Embryonic facial prominence (tissue), 1 donor: ENCODE measurements at regions not wholly inside any gene's neighbourhood (a gene's known extent, or its start where the extent isn't known, plus 50 kb on each side); places are given as distances from the start of the nearest gene placed in this dataset.

Experiments
- DNase-seq: peaks from one replicate; pipeline ENCODE4 v3.0.0-alpha.2; 2016; ENCODE audit errors: extremely low spot score

- no peak for DNase-seq
Observed at GRCh38 chr9:32253731-32254130, 130.7 kb upstream of the ACO1 start.

- no peak for DNase-seq
Observed at GRCh38 chr9:32255026-32255425, 129.4 kb upstream of the ACO1 start.

DNA sequence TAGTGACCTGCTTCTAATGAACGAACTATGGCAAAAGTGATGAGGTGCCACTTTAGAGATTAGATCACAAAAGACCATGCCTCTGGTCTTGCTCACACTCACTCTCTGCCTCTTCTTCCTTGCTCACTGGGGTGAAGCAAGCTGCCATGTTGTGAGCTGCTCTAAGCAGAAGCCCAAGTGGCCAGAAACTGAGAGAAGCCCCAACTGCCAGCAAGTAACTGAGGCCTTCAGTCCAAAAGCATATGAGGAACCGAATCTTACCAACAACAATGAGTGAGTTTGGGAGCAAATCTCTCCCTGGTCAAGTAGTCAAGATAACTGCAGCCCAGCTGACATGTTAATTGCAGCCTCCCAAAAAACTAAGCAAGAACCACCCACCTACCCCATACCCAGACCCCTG is 126.0 kb upstream of the ACO1 start:
- no peak for DNase-seq

- DNase-seq, result no peak
Observed at GRCh38 chr9:32260151-32260862, 124.1 kb upstream of the ACO1 start.

DNA sequence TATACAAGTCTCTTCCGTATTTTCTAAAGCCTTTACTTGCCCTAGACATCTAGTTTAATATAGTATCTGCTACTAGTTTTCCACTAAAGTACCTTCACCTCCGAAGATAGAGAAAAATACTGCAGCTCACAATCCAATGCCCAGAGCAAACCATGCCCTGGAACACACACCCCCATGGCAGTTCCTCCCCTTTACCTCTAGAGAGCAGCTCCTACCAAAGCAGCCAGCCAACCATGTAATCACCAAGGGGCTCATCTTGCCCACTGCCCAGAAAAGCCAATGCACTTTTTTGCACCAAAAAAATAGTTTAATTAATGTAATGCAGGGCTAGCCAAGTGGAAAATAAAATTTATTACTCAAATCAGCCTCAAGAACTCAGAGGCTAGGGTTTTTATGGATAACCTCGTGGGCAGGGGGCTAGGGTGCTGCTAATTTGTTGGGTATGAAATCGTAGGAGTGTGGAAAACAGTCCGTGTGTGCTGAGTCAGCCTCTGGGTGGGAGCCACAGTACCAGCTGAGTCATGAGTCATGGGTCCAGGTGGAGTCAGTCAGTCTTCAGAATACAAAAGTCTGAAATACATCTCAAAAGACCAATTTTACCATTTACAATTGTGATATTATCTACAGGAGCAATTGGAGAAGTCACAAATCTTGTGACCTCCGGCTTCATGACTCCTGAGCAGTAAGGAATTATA is 120.1 kb upstream of the ACO1 start:
- no peak for DNase-seq

DNA sequence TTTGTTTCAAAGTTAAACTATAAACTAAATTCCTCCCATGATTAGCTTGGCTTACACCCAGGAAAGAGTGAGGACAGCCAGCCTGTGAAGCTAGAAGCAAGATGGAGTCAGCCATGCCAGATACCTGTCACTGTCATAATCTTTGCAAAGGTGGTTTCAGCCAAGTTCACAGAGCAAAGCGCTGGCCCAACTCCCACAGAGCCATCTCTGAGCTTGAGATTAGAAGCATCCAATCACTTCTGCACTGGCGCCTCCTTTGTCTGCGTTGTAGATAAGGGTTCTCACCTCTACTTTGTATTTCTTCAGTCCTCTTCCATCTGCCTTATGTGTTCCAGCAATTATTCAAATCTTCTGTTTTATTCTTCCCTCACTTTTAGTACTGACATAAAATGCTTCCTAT is 119.4 kb upstream of the ACO1 start:
- DNase-seq, result no peak

DNA sequence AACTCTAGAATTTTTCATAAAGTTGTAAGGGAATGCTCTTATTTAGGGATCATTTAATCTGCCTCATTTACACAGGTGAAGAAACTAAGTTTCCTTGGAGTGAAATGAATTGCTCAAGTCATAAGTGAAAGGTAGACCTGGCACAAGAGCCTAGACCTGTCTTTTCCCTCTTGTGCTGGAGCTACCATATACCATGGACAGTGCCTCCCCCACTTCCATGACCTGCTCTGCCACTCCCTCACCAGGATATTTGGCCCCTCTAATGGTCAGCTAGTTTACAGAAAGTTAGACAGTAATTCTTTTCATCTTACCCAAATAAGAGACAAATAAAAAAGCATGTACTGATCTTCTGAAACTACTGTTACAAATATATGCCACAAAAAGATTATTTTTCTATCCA is 105.5 kb upstream of the ACO1 start:
- no peak for DNase-seq

DNA sequence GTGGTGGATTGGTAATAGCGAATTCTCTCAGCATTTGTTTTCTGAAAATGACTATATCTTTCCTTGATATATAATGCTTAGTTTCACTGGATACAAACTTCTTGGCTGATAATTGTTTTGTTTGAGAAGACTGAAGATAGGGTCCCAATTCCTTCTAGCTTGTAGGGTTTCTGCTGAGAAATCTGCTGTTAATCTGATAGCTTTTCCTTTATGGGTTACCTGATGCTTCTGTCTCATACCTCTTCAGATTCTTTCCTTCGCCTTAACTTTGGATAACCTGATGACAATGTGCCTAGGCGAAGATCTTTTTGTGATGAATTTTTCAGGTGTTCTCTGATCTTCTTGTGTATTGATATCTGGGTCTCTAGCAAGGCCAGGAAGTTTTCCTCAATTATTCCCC is 94.7 kb upstream of the ACO1 start:
- DNase-seq, result no peak

DNA sequence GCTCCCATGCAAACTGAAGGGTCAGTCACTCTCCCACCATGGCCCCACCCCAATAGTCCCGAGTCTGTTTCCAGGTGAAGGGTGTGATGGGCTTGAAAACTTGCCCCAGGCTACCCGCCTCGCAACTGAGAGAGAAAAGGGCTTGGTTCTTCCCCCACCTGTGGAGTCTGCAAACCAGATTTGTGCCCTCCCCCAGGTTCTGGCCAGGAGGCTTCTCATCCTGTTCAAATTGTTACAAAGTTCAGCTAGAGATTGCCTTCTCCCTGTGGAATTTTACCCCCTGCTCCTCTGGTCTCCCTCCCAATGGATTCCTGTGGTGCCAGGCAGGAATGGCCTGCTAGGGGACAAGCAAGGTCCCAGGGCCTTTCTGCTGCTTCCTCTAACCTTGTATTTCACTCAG is 93.1 kb upstream of the ACO1 start:
- no peak for DNase-seq

DNA sequence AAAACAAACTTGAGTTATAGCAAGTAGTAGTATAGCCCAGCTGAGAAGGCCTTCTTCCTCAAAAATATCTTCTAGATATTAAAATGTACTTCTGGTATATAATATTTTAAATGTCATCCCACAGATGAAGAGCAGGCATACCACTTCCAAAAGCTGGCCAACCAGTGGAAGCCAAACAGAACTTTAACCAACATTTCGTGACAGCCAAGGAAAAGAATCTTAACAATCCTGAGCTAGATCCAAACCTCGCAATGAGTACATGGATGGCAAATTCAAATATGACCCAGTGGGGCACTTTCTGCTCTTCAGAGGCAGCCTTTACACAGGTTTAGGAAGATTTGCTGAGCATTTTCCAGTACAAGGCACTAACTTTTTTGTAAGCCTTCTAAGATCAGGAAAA is 91.8 kb upstream of the ACO1 start:
- no peak for DNase-seq

DNA sequence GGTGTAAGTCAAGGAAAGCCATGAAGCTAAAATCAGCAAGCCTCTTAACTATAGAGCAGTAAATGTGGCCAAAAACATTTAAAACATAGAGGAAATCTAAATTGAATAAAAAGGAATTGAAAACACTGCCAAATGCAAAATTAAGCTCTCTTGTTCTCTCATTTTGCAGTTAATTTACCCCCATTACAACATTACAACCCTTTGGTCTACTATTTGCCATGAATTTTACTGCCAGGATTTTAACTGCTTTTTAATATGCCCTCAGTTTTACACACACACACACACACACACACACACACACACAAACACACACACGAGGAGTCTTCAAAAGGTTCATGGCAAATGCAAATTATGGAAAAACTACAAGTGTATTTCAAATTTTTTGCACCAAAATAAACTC is 91.4 kb upstream of the ACO1 start:
- no peak for DNase-seq

GRCh38 chr9:32294106-32294505 is 90.3 kb upstream of the ACO1 start:
- no peak for DNase-seq

- DNase-seq, result no peak
Observed at GRCh38 chr9:32300373-32300772, 84.1 kb upstream of the ACO1 start.

DNA sequence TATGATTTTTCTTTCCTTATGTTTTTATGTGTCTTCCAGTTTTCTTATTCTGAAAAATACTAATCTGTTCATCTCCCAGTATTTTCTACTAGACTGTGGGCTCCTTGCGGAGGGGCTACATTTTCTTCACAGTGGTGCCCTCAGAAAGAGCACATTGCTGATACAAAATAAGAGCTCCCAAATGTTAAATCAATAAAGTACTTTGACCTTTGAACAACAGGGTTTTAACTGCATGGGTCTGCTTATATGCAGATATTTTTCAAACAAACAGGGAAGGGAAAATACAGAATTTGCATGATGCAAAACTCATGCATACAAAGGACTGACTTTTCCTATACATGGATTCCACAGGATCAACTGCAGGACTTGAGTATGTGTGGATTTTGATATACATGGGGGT is 79.9 kb upstream of the ACO1 start:
- no peak for DNase-seq

DNA sequence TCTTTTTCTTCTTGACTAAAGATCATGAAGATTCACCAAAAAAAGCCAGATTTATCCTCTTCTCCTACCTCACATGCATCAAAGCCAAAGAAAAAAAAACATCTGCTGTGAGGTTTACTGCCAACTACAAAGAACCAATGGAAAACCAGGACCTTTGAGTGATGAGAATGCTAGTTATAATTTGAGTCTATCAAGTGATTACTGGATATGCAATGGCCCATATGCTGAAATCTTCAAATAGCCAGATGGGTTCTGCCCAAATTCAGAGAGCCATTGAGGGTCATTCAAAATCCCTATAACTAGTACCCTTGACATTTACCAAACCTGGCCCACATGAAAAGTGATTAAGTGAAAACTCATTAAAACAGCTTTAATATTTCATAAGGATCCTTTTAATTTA is 78.4 kb upstream of the ACO1 start:
- no peak for DNase-seq

- DNase-seq, result no peak
Observed at GRCh38 chr9:32319312-32319929, 65.0 kb upstream of the ACO1 start.

GRCh38 chr9:32322622-32323021 is 61.8 kb upstream of the ACO1 start:
- no peak for DNase-seq

DNA sequence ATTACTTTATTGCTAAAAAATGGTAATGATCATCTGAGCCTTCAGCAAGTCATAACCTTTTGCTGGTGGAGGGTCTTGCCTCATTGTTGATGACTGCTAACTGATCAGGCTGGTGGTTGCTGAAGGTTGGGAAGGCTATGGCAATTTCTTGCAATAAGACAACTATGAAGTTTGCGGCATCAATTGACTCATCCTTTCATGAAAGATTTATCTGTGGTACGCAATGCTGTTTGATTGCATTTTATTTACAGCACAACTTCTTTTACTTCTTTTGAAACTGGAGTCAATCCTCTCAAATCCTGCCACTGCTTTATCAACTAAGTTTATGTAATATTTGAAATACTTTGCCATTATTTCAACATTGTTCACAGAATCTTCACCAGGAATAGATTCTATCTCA is 58.3 kb upstream of the ACO1 start:
- DNase-seq, result no peak

GRCh38 chr9:32331240-32331639 is 53.2 kb upstream of the ACO1 start:
- no peak for DNase-seq

- DNase-seq, result no peak
Observed at GRCh38 chr9:32334112-32334511, 50.3 kb upstream of the ACO1 start.
